GM23338 (cell line): ENCODE measurements at regions not wholly inside any gene's neighbourhood (a gene's known extent, or its start where the extent isn't known, plus 50 kb on each side); places are given as distances from the start of the nearest gene placed in this dataset.
A peak's percentile ranks its signal among the peaks of the same experiment; 100 is the strongest.

Source experiments
- ATAC-seq: fragments of 200-7000 bp; cut with Tn5 transposase; 3 replicates; pipeline ENCODE4 v1.9.1; 2020
- DNase-seq: peaks from one replicate; pipeline ENCODE4 v3.0.0-alpha.2; 2015; ENCODE audit warnings: low spot score
- H2AFZ ChIP-seq: fragments of 200-600 bp; sonication (generic); 2 replicates; pipeline ENCODE4 v1.8.0; 2016; ENCODE audit warnings: antibody characterized with exemption, mild to moderate bottlenecking, moderate library complexity
- H3F3A ChIP-seq: fragments of 200-600 bp; sonication (generic); replicated peaks from 2 replicates; pipeline ENCODE4 v1.8.0; 2017; ENCODE audit warnings: antibody characterized with exemption, mixed run types, low read depth
- H3K27ac ChIP-seq: fragments of 200-600 bp; sonication (generic); 2 replicates; pipeline ENCODE4 v1.6.1; 2016; ENCODE audit warnings: low read depth
- H3K27me3 ChIP-seq: fragments of 200-600 bp; sonication (generic); 2 replicates; pipeline ENCODE4 v1.8.0; 2016; ENCODE audit warnings: mild to moderate bottlenecking, mixed run types, moderate library complexity; ENCODE audit not compliant: insufficient read depth
- H3K36me3 ChIP-seq: fragments of 200-600 bp; sonication (generic); 2 replicates; pipeline ENCODE4 v1.8.0; 2016; ENCODE audit warnings: mild to moderate bottlenecking; ENCODE audit not compliant: insufficient read depth
- H3K4me1 ChIP-seq: fragments of 200-600 bp; sonication (generic); 2 replicates; pipeline ENCODE4 v1.8.0; 2016; ENCODE audit warnings: mild to moderate bottlenecking, moderate library complexity; ENCODE audit not compliant: insufficient read depth
- H3K4me2 ChIP-seq: fragments of 200-600 bp; sonication (generic); 2 replicates; pipeline ENCODE4 v1.7.1; 2017; ENCODE audit warnings: mixed run types
- H3K4me3 ChIP-seq: fragments of 200-600 bp; sonication (generic); 2 replicates; pipeline ENCODE4 v1.6.1; 2016; ENCODE audit warnings: mixed run types
- H3K79me2 ChIP-seq: fragments of 200-600 bp; sonication (generic); replicated peaks from 2 replicates; pipeline ENCODE4 v1.8.0; 2017; ENCODE audit warnings: mild to moderate bottlenecking; ENCODE audit not compliant: insufficient read depth
- H3K9me2 ChIP-seq: fragments of 200-600 bp; sonication (generic); 2 replicates; pipeline ENCODE4 v1.8.0; 2017; ENCODE audit not compliant: insufficient read depth
- H4K20me1 ChIP-seq: fragments of 200-600 bp; sonication (generic); replicated peaks from 2 replicates; pipeline ENCODE4 v1.8.0; 2017; ENCODE audit warnings: mild to moderate bottlenecking; ENCODE audit not compliant: insufficient read depth
- H3K27ac Mint-ChIP-seq: 2 replicates; pipeline ENCODE4 v1.8.0; 2020; ENCODE audit warnings: inconsistent platforms, mild to moderate bottlenecking, moderate library complexity, mixed read lengths
- H3K27me3 Mint-ChIP-seq: 3 replicates; pipeline ENCODE4 v1.8.0; 2022; ENCODE audit warnings: low read depth, mild to moderate bottlenecking, moderate library complexity, mixed read lengths, inconsistent platforms; ENCODE audit not compliant: insufficient read depth, poor library complexity
- H3K36me3 Mint-ChIP-seq: 3 replicates; pipeline ENCODE4 v1.8.0; 2021; ENCODE audit warnings: low read depth, mild to moderate bottlenecking, inconsistent platforms, moderate library complexity, mixed read lengths
- H3K4me1 Mint-ChIP-seq: 3 replicates; pipeline ENCODE4 v1.8.0; 2020; ENCODE audit warnings: mild to moderate bottlenecking, inconsistent platforms, mixed read lengths
- H3K4me3 Mint-ChIP-seq: 3 replicates; pipeline ENCODE4 v1.8.0; 2021; ENCODE audit warnings: moderate library complexity, mild to moderate bottlenecking, inconsistent platforms, mixed read lengths
- H3K9me3 Mint-ChIP-seq: 3 replicates; pipeline ENCODE4 v1.8.0; 2020; ENCODE audit warnings: moderate library complexity, mild to moderate bottlenecking, inconsistent platforms, mixed read lengths
- EZH2 ChIP-seq: fragments of 200-600 bp; sonication (generic); IDR thresholded peaks from one replicate; pipeline ENCODE4 v1.8.0; 2017; ENCODE audit warnings: antibody characterized with exemption, mild to moderate bottlenecking, low read depth; ENCODE audit not compliant: unreplicated experiment
- EZH2phosphoT487 ChIP-seq: fragments of 200-600 bp; sonication (generic); IDR thresholded peaks from one replicate; pipeline ENCODE4 v1.8.1; 2018; ENCODE audit warnings: antibody characterized with exemption; ENCODE audit not compliant: unreplicated experiment
- JUNB ChIP-seq: IDR thresholded peaks from one replicate; pipeline ENCODE4 v1.6.1; 2016; ENCODE audit warnings: antibody characterized with exemption; ENCODE audit not compliant: unreplicated experiment
- NANOG ChIP-seq: IDR thresholded peaks from 2 replicates; pipeline ENCODE4 v1.6.1; 2016; ENCODE audit warnings: antibody characterized with exemption, borderline replicate concordance
- POLR2AphosphoS5 ChIP-seq: IDR thresholded peaks from 2 replicates; pipeline ENCODE4 v1.6.1; 2016; ENCODE audit warnings: antibody characterized with exemption, low read depth
- STAT1 ChIP-seq: IDR thresholded peaks from one replicate; pipeline ENCODE4 v1.6.1; 2016; ENCODE audit warnings: antibody characterized with exemption; ENCODE audit not compliant: unreplicated experiment
- ZNF114 ChIP-seq: fragments of 250-450 bp; sonication (Bioruptor Pico); IDR thresholded peaks from 2 replicates; pipeline ENCODE4 v1.5.0; 2020; ENCODE audit warnings: mild to moderate bottlenecking, moderate library complexity
- ZNF331 ChIP-seq: fragments of 250-450 bp; sonication (Bioruptor Pico); IDR thresholded peaks from 2 replicates; pipeline ENCODE4 v1.5.0; 2020; ENCODE audit warnings: low read depth, mild to moderate bottlenecking, moderate library complexity
- TF ChIP-seq, protein P1 (sequence below): fragments of 250-450 bp; sonication (Bioruptor Pico); IDR thresholded peaks from 2 replicates; pipeline ENCODE4 v1.5.0; 2020; ENCODE audit warnings: mild to moderate bottlenecking, moderate library complexity
- TF ChIP-seq, protein P2 (sequence below): IDR thresholded peaks from one replicate; pipeline ENCODE4 v1.6.1; 2018; ENCODE audit warnings: antibody characterized with exemption; ENCODE audit not compliant: unreplicated experiment
- TF ChIP-seq, protein P3 (sequence below): IDR thresholded peaks from 2 replicates; pipeline ENCODE4 v1.6.1; 2016; ENCODE audit warnings: antibody characterized with exemption
- TF ChIP-seq, protein P4 (sequence below), 2 experiments: fragments of 200-600 bp in 1 of 2; sonication (generic) in 1 of 2; conservative IDR thresholded peaks; 2 replicates each; pipeline versions ENCODE4 v1.5.1 to v1.6.1; 2016 to 2017; ENCODE audit warnings: antibody characterized with exemption in 2 of 2, low read depth in 2 of 2, mild to moderate bottlenecking in 2 of 2, moderate library complexity in 1 of 2

DNA sequence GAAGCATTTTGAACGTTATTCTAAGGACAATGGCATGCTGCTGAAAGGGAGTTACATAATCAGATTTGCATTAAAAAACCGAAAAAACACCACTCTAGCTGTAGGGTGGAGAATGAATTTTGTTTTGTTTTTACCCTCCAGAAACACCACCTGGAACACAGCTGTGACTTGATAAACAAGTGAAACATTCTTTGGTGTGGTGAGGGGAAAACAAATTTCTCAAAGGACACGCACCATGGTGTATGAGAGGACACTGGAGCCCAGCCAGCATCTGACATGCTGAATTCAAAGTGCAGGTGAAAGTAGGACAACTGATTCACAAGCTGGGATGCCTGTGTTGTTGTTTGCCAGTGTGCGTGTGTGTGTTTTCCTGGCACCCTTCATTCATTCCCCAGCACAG, 554.5 kb upstream of the TBL1XR1 start:
- Histone ChIP-seq H3K9me2 (no peaks in the 10 kb centered on the region), H3K4me2 (no peak overlapping the region), H3K27ac (no peak overlapping the region), H3K4me1 (peaks cover 8% of the 10 kb centered on the region), H2AFZ (peak overlapping the region; percentile 70; the same call in 1 of the 2 replicates), H3K4me3 (no peak overlapping the region), H3K36me3 (no peaks in the 10 kb centered on the region), H4K20me1 (no peaks in the 10 kb centered on the region), H3K79me2 (no peaks in the 10 kb centered on the region), H3K27me3 (no peaks in the 10 kb centered on the region), H3F3A (no peaks in the 10 kb centered on the region)
- Mint-ChIP-seq H3K4me3 (no peak overlapping the region), H3K36me3 (peaks cover 6% of the 10 kb centered on the region; the same call in 2 of the 3 replicates), H3K27me3 (no peaks in the 10 kb centered on the region), H3K27ac (no peak overlapping the region), H3K4me1 (peaks cover 12% of the 10 kb centered on the region), H3K9me3 (peaks cover 7% of the 10 kb centered on the region)
- DNase-seq (peak; percentile 2), ATAC-seq (no peak)
- no peak for TF ChIP-seq JUNB
- TF ChIP-seq, protein P1, sequence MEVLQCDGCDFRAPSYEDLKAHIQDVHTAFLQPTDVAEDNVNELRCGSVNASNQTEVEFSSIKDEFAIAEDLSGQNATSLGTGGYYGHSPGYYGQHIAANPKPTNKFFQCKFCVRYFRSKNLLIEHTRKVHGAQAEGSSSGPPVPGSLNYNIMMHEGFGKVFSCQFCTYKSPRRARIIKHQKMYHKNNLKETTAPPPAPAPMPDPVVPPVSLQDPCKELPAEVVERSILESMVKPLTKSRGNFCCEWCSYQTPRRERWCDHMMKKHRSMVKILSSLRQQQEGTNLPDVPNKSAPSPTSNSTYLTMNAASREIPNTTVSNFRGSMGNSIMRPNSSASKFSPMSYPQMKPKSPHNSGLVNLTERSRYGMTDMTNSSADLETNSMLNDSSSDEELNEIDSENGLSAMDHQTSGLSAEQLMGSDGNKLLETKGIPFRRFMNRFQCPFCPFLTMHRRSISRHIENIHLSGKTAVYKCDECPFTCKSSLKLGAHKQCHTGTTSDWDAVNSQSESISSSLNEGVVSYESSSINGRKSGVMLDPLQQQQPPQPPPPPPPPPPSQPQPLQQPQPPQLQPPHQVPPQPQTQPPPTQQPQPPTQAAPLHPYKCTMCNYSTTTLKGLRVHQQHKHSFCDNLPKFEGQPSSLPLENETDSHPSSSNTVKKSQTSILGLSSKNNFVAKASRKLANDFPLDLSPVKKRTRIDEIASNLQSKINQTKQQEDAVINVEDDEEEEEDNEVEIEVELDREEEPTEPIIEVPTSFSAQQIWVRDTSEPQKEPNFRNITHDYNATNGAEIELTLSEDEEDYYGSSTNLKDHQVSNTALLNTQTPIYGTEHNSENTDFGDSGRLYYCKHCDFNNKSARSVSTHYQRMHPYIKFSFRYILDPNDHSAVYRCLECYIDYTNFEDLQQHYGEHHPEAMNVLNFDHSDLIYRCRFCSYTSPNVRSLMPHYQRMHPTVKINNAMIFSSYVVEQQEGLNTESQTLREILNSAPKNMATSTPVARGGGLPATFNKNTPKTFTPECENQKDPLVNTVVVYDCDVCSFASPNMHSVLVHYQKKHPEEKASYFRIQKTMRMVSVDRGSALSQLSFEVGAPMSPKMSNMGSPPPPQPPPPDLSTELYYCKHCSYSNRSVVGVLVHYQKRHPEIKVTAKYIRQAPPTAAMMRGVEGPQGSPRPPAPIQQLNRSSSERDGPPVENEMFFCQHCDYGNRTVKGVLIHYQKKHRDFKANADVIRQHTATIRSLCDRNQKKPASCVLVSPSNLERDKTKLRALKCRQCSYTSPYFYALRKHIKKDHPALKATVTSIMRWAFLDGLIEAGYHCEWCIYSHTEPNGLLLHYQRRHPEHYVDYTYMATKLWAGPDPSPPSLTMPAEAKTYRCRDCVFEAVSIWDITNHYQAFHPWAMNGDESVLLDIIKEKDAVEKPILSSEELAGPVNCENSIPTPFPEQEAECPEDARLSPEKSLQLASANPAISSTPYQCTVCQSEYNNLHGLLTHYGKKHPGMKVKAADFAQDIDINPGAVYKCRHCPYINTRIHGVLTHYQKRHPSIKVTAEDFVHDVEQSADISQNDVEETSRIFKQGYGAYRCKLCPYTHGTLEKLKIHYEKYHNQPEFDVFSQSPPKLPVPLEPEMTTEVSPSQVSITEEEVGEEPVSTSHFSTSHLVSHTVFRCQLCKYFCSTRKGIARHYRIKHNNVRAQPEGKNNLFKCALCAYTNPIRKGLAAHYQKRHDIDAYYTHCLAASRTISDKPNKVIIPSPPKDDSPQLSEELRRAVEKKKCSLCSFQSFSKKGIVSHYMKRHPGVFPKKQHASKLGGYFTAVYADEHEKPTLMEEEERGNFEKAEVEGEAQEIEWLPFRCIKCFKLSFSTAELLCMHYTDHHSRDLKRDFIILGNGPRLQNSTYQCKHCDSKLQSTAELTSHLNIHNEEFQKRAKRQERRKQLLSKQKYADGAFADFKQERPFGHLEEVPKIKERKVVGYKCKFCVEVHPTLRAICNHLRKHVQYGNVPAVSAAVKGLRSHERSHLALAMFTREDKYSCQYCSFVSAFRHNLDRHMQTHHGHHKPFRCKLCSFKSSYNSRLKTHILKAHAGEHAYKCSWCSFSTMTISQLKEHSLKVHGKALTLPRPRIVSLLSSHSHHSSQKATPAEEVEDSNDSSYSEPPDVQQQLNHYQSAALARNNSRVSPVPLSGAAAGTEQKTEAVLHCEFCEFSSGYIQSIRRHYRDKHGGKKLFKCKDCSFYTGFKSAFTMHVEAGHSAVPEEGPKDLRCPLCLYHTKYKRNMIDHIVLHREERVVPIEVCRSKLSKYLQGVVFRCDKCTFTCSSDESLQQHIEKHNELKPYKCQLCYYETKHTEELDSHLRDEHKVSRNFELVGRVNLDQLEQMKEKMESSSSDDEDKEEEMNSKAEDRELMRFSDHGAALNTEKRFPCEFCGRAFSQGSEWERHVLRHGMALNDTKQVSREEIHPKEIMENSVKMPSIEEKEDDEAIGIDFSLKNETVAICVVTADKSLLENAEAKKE, result no peak
- no peak for TF ChIP-seq EZH2
- TF ChIP-seq, protein P2, sequence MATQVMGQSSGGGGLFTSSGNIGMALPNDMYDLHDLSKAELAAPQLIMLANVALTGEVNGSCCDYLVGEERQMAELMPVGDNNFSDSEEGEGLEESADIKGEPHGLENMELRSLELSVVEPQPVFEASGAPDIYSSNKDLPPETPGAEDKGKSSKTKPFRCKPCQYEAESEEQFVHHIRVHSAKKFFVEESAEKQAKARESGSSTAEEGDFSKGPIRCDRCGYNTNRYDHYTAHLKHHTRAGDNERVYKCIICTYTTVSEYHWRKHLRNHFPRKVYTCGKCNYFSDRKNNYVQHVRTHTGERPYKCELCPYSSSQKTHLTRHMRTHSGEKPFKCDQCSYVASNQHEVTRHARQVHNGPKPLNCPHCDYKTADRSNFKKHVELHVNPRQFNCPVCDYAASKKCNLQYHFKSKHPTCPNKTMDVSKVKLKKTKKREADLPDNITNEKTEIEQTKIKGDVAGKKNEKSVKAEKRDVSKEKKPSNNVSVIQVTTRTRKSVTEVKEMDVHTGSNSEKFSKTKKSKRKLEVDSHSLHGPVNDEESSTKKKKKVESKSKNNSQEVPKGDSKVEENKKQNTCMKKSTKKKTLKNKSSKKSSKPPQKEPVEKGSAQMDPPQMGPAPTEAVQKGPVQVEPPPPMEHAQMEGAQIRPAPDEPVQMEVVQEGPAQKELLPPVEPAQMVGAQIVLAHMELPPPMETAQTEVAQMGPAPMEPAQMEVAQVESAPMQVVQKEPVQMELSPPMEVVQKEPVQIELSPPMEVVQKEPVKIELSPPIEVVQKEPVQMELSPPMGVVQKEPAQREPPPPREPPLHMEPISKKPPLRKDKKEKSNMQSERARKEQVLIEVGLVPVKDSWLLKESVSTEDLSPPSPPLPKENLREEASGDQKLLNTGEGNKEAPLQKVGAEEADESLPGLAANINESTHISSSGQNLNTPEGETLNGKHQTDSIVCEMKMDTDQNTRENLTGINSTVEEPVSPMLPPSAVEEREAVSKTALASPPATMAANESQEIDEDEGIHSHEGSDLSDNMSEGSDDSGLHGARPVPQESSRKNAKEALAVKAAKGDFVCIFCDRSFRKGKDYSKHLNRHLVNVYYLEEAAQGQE, result no peak
- TF ChIP-seq NANOG, result no peak
- TF ChIP-seq STAT1, result no peak
- TF ChIP-seq ZNF114, result no peak
- no peak for TF ChIP-seq ZNF331 (CRISPR knock-in tag)
- TF ChIP-seq EZH2phosphoT487, result no peak
- TF ChIP-seq, protein P3, sequence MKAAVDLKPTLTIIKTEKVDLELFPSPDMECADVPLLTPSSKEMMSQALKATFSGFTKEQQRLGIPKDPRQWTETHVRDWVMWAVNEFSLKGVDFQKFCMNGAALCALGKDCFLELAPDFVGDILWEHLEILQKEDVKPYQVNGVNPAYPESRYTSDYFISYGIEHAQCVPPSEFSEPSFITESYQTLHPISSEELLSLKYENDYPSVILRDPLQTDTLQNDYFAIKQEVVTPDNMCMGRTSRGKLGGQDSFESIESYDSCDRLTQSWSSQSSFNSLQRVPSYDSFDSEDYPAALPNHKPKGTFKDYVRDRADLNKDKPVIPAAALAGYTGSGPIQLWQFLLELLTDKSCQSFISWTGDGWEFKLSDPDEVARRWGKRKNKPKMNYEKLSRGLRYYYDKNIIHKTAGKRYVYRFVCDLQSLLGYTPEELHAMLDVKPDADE, result no peak
- TF ChIP-seq POLR2AphosphoS5, result no peak
- TF ChIP-seq, protein P4, sequence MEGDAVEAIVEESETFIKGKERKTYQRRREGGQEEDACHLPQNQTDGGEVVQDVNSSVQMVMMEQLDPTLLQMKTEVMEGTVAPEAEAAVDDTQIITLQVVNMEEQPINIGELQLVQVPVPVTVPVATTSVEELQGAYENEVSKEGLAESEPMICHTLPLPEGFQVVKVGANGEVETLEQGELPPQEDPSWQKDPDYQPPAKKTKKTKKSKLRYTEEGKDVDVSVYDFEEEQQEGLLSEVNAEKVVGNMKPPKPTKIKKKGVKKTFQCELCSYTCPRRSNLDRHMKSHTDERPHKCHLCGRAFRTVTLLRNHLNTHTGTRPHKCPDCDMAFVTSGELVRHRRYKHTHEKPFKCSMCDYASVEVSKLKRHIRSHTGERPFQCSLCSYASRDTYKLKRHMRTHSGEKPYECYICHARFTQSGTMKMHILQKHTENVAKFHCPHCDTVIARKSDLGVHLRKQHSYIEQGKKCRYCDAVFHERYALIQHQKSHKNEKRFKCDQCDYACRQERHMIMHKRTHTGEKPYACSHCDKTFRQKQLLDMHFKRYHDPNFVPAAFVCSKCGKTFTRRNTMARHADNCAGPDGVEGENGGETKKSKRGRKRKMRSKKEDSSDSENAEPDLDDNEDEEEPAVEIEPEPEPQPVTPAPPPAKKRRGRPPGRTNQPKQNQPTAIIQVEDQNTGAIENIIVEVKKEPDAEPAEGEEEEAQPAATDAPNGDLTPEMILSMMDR (conservative IDR thresholded peaks at IDR 0.05; ENCODE audit: low read depth in 2 of 2), result no peak
